Large intestine (tissue), 3 donors: ENCODE measurements at regions not wholly inside any gene's neighbourhood (a gene's known extent, or its start where the extent isn't known, plus 50 kb on each side); places are given as distances from the start of the nearest gene placed in this dataset.

Experiments
- DNase-seq, 2 donors: peaks; one replicate each; pipeline versions ENCODE4 v3.0.0 to v3.0.0-alpha.2; 2013
- H3K27ac ChIP-seq: one replicate; pipeline ENCODE4 v1.5.1; 2013; ENCODE audit warnings: low read length
- H3K27me3 ChIP-seq: 2 replicates; pipeline ENCODE4 v1.6.1; 2013; ENCODE audit warnings: low read length; ENCODE audit not compliant: control insufficient read depth, insufficient read depth
- H3K36me3 ChIP-seq: 2 replicates; pipeline ENCODE4 v1.6.1; 2013; ENCODE audit warnings: low read length; ENCODE audit not compliant: control insufficient read depth, insufficient read depth
- H3K4me1 ChIP-seq: one replicate; pipeline ENCODE4 v1.6.1; 2013; ENCODE audit warnings: low read length; ENCODE audit not compliant: control insufficient read depth, insufficient read depth
- H3K4me3 ChIP-seq: one replicate; pipeline ENCODE4 v1.5.1; 2013; ENCODE audit warnings: low read length
- H3K9me3 ChIP-seq: one replicate; pipeline ENCODE4 v1.6.1; 2013; ENCODE audit warnings: mild to moderate bottlenecking, low read depth, low read length, moderate library complexity; ENCODE audit not compliant: control insufficient read depth
- WGBS: methylation state at CpG from one replicate; pipeline ENCODE4 v1.1.5; 2013; ENCODE audit warnings: low lambda C conversion rate; ENCODE audit not compliant: insufficient coverage; 5-methylcytosine and 5-hydroxymethylcytosine counted together

GRCh38 chr16:79795556-79795955 is 195.0 kb upstream of the MAF start:
- Histone ChIP-seq H3K4me1 (no peaks in the 10 kb centered on the region), H3K36me3 (no peaks in the 10 kb centered on the region), H3K27me3 (no peaks in the 10 kb centered on the region), H3K4me3 (no peak overlapping the region), H3K9me3 (no peaks in the 10 kb centered on the region), H3K27ac (no peak overlapping the region)
- DNase-seq: no peak
- 96% methylated on average over 3 of the region's 4 CpGs for WGBS

GRCh38 chr16:79794941-79795340 is 194.4 kb upstream of the MAF start:
- no peaks in the 10 kb centered on the region for H3K36me3 ChIP-seq
- H3K27me3 ChIP-seq: no peaks in the 10 kb centered on the region
- H3K27ac ChIP-seq: no peak overlapping the region
- H3K4me1 ChIP-seq: no peaks in the 10 kb centered on the region
- H3K9me3 ChIP-seq: no peaks in the 10 kb centered on the region
- DNase-seq: no peak
- 81% methylated on average over 3 of the region's 8 CpGs for WGBS
- H3K4me3 ChIP-seq: no peak overlapping the region

- H3K36me3 ChIP-seq: no peaks in the 10 kb centered on the region
- H3K9me3 ChIP-seq: no peaks in the 10 kb centered on the region
- H3K27me3 ChIP-seq: no peaks in the 10 kb centered on the region
- no peak overlapping the region for H3K4me3 ChIP-seq
- DNase-seq: peak in 1 of 2 donors; percentile 20
- H3K27ac ChIP-seq: no peak overlapping the region
- 86% methylated on average over 2 of the region's 10 CpGs for whole genome bisulfite sequencing
- no peaks in the 10 kb centered on the region for H3K4me1 ChIP-seq
These were observed 192.3 kb upstream of the MAF start for GRCh38 chr16:79792664-79793351.

- Histone ChIP-seq H3K4me3 (no peak overlapping the region), H3K27ac (no peak overlapping the region), H3K27me3 (no peaks in the 10 kb centered on the region), H3K9me3 (no peaks in the 10 kb centered on the region), H3K4me1 (no peaks in the 10 kb centered on the region), H3K36me3 (no peaks in the 10 kb centered on the region)
- DNase-seq: no peak
- WGBS: no CpG with 5 or more reads among the region's 6 CpGs
These were observed 191.5 kb upstream of the MAF start for GRCh38 chr16:79792076-79792475.

- no peak for DNase-seq
- WGBS: no CpG with 5 or more reads among the region's 6 CpGs
- H3K36me3 ChIP-seq: no peaks in the 10 kb centered on the region
- no peak overlapping the region for H3K4me3 ChIP-seq
- H3K9me3 ChIP-seq: no peaks in the 10 kb centered on the region
- H3K27me3 ChIP-seq: no peaks in the 10 kb centered on the region
- no peak overlapping the region for H3K27ac ChIP-seq
- no peaks in the 10 kb centered on the region for H3K4me1 ChIP-seq
These were observed 190.3 kb upstream of the MAF start for GRCh38 chr16:79790854-79791253.

- no CpG with 5 or more reads among the region's 5 CpGs for WGBS
- Histone ChIP-seq H3K4me3 (no peak overlapping the region), H3K4me1 (no peaks in the 10 kb centered on the region), H3K27ac (no peak overlapping the region), H3K27me3 (no peaks in the 10 kb centered on the region), H3K9me3 (no peaks in the 10 kb centered on the region), H3K36me3 (no peaks in the 10 kb centered on the region)
- DNase-seq: no peak
These were observed 188.4 kb upstream of the MAF start for GRCh38 chr16:79788949-79789348.

GRCh38 chr16:79786389-79786788 is 185.9 kb upstream of the MAF start:
- Histone ChIP-seq H3K27ac (no peak overlapping the region), H3K9me3 (no peaks in the 10 kb centered on the region), H3K27me3 (no peaks in the 10 kb centered on the region), H3K4me3 (no peak overlapping the region), H3K36me3 (no peaks in the 10 kb centered on the region), H3K4me1 (no peaks in the 10 kb centered on the region)
- WGBS: 100% methylated on average over 3 of the region's 3 CpGs
- DNase-seq: no peak

GRCh38 chr16:79784007-79784406 is 183.5 kb upstream of the MAF start:
- Histone ChIP-seq H3K27ac (no peak overlapping the region), H3K27me3 (no peaks in the 10 kb centered on the region), H3K36me3 (no peaks in the 10 kb centered on the region), H3K9me3 (no peaks in the 10 kb centered on the region), H3K4me3 (no peak overlapping the region), H3K4me1 (no peaks in the 10 kb centered on the region)
- no CpG with 5 or more reads among the region's 5 CpGs for WGBS
- DNase-seq: no peak

- no peak for DNase-seq
- Histone ChIP-seq H3K9me3 (no peaks in the 10 kb centered on the region), H3K27me3 (no peaks in the 10 kb centered on the region)
These were observed 177.1 kb upstream of the MAF start for GRCh38 chr16:79777679-79778078.

GRCh38 chr16:79776243-79776847 is 175.8 kb upstream of the MAF start:
- Histone ChIP-seq H3K27me3 (no peaks in the 10 kb centered on the region), H3K9me3 (no peaks in the 10 kb centered on the region), H3K4me1 (peaks cover 19% of the 10 kb centered on the region), H3K4me3 (no peak overlapping the region), H3K36me3 (no peaks in the 10 kb centered on the region), H3K27ac (no peak overlapping the region)
- peak in 1 of 2 donors; percentile 53 for DNase-seq
- no CpG with 5 or more reads among the region's 4 CpGs for WGBS

More at GRCh38 chr16:79777679-79778078, 177.1 kb upstream of the MAF start:
- Histone ChIP-seq H3K27ac (no peak overlapping the region), H3K4me1 (peaks cover 6% of the 10 kb centered on the region), H3K4me3 (no peak overlapping the region), H3K36me3 (no peaks in the 10 kb centered on the region)

GRCh38 chr16:79772784-79773183 is 172.2 kb upstream of the MAF start:
- no peaks in the 10 kb centered on the region for H3K9me3 ChIP-seq
- peak; percentile 66 to 86 for DNase-seq
- H3K36me3 ChIP-seq: no peaks in the 10 kb centered on the region
- peak overlapping the region; percentile 92 for H3K27ac ChIP-seq
- no CpG with 5 or more reads among the region's 3 CpGs for WGBS
- no peak overlapping the region for H3K4me3 ChIP-seq
- no peaks in the 10 kb centered on the region for H3K27me3 ChIP-seq
- H3K4me1 ChIP-seq: peaks cover 48% of the 10 kb centered on the region
